Endothelial cell (in vitro differentiated cells): ENCODE measurements at regions not wholly inside any gene's neighbourhood (a gene's known extent, or its start where the extent isn't known, plus 50 kb on each side); places are given as distances from the start of the nearest gene placed in this dataset.

Source experiments
- DNase-seq: peaks from one replicate; pipeline ENCODE4 v3.0.0; 2021; ENCODE audit warnings: low spot score
- H3K27ac Mint-ChIP-seq: one replicate; pipeline ENCODE4 v1.8.0; 2021; ENCODE audit warnings: mixed read lengths, inconsistent platforms; ENCODE audit not compliant: unreplicated experiment
- H3K27me3 Mint-ChIP-seq: one replicate; pipeline ENCODE4 v1.8.0; 2021; ENCODE audit warnings: mild to moderate bottlenecking, moderate library complexity, mixed read lengths, inconsistent platforms; ENCODE audit not compliant: unreplicated experiment
- H3K36me3 Mint-ChIP-seq: one replicate; pipeline ENCODE4 v1.8.0; 2021; ENCODE audit warnings: mild to moderate bottlenecking, low read depth, mixed read lengths, inconsistent platforms; ENCODE audit not compliant: unreplicated experiment
- H3K4me1 Mint-ChIP-seq: one replicate; pipeline ENCODE4 v1.8.0; 2021; ENCODE audit warnings: mild to moderate bottlenecking, mixed read lengths, inconsistent platforms; ENCODE audit not compliant: unreplicated experiment
- H3K4me3 Mint-ChIP-seq: one replicate; pipeline ENCODE4 v1.8.0; 2021; ENCODE audit warnings: mild to moderate bottlenecking, mixed read lengths, inconsistent platforms; ENCODE audit not compliant: unreplicated experiment
- H3K9me3 Mint-ChIP-seq: one replicate; pipeline ENCODE4 v1.8.0; 2021; ENCODE audit warnings: mixed read lengths, inconsistent platforms; ENCODE audit not compliant: unreplicated experiment
- TF ChIP-seq, protein P1 (sequence below): fragments of 200-600 bp; sonication (generic); IDR thresholded peaks from one replicate; pipeline ENCODE4 v1.5.0; 2021; ENCODE audit warnings: antibody characterized with exemption; ENCODE audit not compliant: unreplicated experiment

DNA sequence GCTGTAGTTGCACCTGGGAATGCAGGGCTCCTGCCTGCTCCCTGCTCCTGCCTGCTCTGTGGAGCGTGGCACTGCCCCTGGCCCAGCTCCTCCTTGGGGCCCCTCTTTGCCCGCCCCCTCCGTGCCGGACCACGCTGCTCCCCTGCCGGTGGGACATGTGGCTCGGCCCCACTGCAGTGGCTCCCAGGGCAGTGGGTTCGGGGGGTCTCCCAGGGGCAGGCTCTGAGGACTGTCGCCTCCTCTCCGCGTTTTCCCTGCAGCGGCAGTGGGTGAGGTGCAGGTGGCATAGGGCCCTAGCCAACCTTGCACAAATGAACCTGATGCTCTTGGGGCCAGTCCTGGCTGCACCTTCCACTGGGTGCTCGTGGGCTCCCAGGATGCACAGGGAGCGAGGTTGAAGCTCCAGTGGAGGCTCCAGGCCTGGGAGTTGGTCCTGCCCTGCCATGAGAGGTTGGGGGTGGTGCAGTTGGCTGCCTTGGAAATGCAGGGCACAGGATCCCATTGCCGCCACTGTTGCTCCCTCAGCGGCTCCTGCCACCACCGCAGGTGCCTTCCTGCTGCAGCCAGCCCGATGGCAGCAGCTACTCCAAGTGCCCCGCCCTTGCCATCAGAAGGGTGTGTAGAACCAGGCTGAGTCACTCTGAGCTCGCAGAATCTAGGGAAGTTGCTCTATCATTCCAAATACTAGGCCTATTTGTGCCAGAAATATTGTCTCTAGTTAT, 313.1 kb upstream of the SYT4 start:
- Mint-ChIP-seq H3K27ac (no peak overlapping the region), H3K9me3 (no peaks in the 10 kb centered on the region), H3K4me3 (no peak overlapping the region), H3K36me3 (no peaks in the 10 kb centered on the region), H3K4me1 (peaks cover 1% of the 10 kb centered on the region), H3K27me3 (peaks cover 1% of the 10 kb centered on the region)
- TF ChIP-seq, protein P1, sequence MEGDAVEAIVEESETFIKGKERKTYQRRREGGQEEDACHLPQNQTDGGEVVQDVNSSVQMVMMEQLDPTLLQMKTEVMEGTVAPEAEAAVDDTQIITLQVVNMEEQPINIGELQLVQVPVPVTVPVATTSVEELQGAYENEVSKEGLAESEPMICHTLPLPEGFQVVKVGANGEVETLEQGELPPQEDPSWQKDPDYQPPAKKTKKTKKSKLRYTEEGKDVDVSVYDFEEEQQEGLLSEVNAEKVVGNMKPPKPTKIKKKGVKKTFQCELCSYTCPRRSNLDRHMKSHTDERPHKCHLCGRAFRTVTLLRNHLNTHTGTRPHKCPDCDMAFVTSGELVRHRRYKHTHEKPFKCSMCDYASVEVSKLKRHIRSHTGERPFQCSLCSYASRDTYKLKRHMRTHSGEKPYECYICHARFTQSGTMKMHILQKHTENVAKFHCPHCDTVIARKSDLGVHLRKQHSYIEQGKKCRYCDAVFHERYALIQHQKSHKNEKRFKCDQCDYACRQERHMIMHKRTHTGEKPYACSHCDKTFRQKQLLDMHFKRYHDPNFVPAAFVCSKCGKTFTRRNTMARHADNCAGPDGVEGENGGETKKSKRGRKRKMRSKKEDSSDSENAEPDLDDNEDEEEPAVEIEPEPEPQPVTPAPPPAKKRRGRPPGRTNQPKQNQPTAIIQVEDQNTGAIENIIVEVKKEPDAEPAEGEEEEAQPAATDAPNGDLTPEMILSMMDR = no peak
- no peak for DNase-seq

DNA sequence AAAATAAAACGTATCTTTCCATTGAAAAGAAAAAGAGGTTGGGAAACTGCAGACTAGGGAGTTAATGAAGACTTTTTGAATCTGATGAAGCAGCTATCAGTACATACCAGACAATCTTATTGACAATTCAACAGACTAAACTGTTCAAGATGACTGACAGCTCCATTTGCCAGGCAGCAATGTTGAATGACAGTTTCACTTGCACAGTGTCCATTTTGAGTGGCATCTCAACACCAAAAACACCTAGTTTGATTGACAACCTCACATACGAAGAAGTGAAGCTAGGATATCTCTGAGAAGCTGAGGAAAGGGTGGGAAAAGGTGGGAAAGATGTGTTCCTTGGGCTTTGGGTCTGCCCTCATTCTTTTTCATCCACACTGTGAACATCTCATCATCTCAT, 315.0 kb upstream of the SYT4 start:
- Mint-ChIP-seq H3K4me3 (no peak overlapping the region), H3K27me3 (peaks cover 1% of the 10 kb centered on the region), H3K36me3 (no peaks in the 10 kb centered on the region), H3K4me1 (no peaks in the 10 kb centered on the region), H3K27ac (no peak overlapping the region), H3K9me3 (no peaks in the 10 kb centered on the region)
- no peak for DNase-seq
- TF ChIP-seq, protein P1 = no peak

DNA sequence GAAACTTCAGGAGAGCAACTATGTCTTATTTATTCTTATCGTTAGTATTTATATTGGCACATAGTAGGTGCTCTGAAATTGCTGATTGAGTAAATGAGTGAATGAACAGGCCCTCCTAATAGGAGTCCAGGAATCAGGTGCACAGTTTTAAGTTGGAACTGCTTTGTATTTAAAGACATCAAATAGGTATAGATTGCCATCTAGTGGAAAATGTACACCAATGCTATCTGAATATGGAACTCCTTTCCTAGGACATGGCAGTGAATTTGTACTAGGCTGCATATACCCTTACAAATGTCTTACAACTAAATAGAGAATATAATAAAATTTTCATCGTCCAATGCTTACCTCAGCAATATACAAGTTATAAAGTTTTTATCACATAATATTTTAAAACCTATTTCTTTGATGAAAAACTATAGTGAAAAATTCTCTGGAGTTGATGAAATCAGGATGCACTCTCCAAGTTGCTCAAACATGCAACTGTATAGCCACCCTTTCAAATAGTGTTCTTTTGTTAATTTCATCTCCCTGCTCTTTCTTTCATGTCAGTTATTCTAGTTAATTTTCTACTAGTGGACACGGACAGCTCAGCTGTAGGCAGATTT, 318.9 kb upstream of the SYT4 start:
- H3K4me1 Mint-ChIP-seq = no peaks in the 10 kb centered on the region
- H3K9me3 Mint-ChIP-seq = no peaks in the 10 kb centered on the region
- H3K4me3 Mint-ChIP-seq = no peak overlapping the region
- H3K27ac Mint-ChIP-seq = no peak overlapping the region
- no peaks in the 10 kb centered on the region for H3K27me3 Mint-ChIP-seq
- DNase-seq = no peak
- H3K36me3 Mint-ChIP-seq = no peaks in the 10 kb centered on the region
- TF ChIP-seq, protein P1 = peak; percentile 40

DNA sequence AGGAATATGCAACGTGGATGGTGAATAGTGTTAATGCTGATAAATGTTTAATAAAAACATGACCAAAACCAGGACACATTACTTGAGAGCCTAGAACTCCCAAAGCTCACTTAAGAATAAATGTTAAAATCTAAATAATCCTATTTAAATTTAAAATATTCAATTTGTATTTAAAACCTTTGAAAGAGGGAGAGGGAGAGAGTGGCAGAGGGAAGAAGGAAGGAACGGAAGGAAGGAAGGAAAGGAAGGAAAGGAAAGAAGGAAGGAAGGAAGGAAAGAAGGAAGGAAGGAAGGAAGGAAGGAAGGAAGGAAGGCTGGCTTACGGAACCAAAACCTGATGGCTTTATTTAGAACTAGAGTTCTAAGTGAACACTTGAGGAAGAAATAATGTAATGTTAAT, 324.1 kb upstream of the SYT4 start:
- no peaks in the 10 kb centered on the region for H3K4me1 Mint-ChIP-seq
- H3K27me3 Mint-ChIP-seq = no peaks in the 10 kb centered on the region
- no peaks in the 10 kb centered on the region for H3K9me3 Mint-ChIP-seq
- TF ChIP-seq, protein P1 = no peak
- no peak overlapping the region for H3K27ac Mint-ChIP-seq
- no peak overlapping the region for H3K4me3 Mint-ChIP-seq
- DNase-seq = no peak
- H3K36me3 Mint-ChIP-seq = no peaks in the 10 kb centered on the region

- Mint-ChIP-seq H3K4me1 (no peaks in the 10 kb centered on the region), H3K27ac (no peak overlapping the region), H3K9me3 (no peaks in the 10 kb centered on the region), H3K27me3 (no peaks in the 10 kb centered on the region), H3K36me3 (no peaks in the 10 kb centered on the region), H3K4me3 (no peak overlapping the region)
- DNase-seq = no peak
- TF ChIP-seq, protein P1 = no peak
Observed at GRCh38 chr18:43605224-43605623, 327.9 kb upstream of the SYT4 start.
